CD8-positive, alpha-beta memory T cell (primary cell): ENCODE measurements at regions not wholly inside any gene's neighbourhood (a gene's known extent, or its start where the extent isn't known, plus 50 kb on each side); places are given as distances from the start of the nearest gene placed in this dataset.

Experiments used
- CTCF ChIA-PET: fragments of 350-600 bp; sonication (Branson Sonifier 250); formaldehyde crosslinking; loops from one replicate; lab custom pipeline; 2021; ENCODE audit warnings: antibody characterized with exemption; lab: Charles Lee
- POLR2A ChIA-PET: fragments of 350-600 bp; sonication (Branson Sonifier 250); formaldehyde crosslinking; loops from one replicate; lab custom pipeline; 2021; ENCODE audit warnings: antibody characterized with exemption; lab: Charles Lee
- DNase-seq, 5 donors: peaks; one replicate each; pipeline versions ENCODE4 v3.0.0 to v3.0.0-alpha.2; 2020 to 2022; ENCODE audit warnings: mixed read lengths in 1 of 5
- H3K27ac ChIP-seq: one replicate; pipeline ENCODE4 v1.7.0; 2013; ENCODE audit warnings: low read depth, mild to moderate bottlenecking, low read length, moderate library complexity
- H3K27me3 ChIP-seq: 2 replicates; pipeline ENCODE4 v1.7.0; 2013; ENCODE audit warnings: low read length, mild to moderate bottlenecking; ENCODE audit not compliant: insufficient read depth, poor library complexity, severe bottlenecking
- H3K36me3 ChIP-seq: 2 replicates; pipeline ENCODE4 v1.7.0; 2013; ENCODE audit warnings: mild to moderate bottlenecking, low read length, moderate library complexity; ENCODE audit not compliant: insufficient read depth
- H3K4me1 ChIP-seq: 2 replicates; pipeline ENCODE4 v1.7.0; 2013; ENCODE audit warnings: mild to moderate bottlenecking, low read length, moderate library complexity; ENCODE audit not compliant: insufficient read depth
- H3K4me3 ChIP-seq: 2 replicates; pipeline ENCODE4 v1.7.0; 2013; ENCODE audit warnings: mild to moderate bottlenecking, low read length
- H3K9me3 ChIP-seq: 2 replicates; pipeline ENCODE4 v1.7.0; 2013; ENCODE audit warnings: mild to moderate bottlenecking, low read length
- H3K27ac Mint-ChIP-seq, 8 donors: one replicate each; pipeline ENCODE4 v1.8.0; 2020 to 2021; ENCODE audit warnings: mixed read lengths in 8 of 8, mild to moderate bottlenecking in 6 of 8, inconsistent platforms in 3 of 8, moderate library complexity in 3 of 8
- H3K27me3 Mint-ChIP-seq, 2 donors: one replicate each; pipeline ENCODE4 v1.8.0; 2020 to 2021; ENCODE audit warnings: mixed read lengths in 2 of 2, mild to moderate bottlenecking in 1 of 2, moderate library complexity in 1 of 2
- H3K36me3 Mint-ChIP-seq, 3 donors: one replicate each; pipeline ENCODE4 v1.8.0; 2020 to 2021; ENCODE audit warnings: mixed read lengths in 3 of 3, inconsistent platforms in 1 of 3, mild to moderate bottlenecking in 1 of 3
- H3K4me1 Mint-ChIP-seq, 3 donors: one replicate each; pipeline ENCODE4 v1.8.0; 2020 to 2021; ENCODE audit warnings: mixed read lengths in 3 of 3, inconsistent platforms in 1 of 3, mild to moderate bottlenecking in 1 of 3
- H3K4me3 Mint-ChIP-seq, 7 donors: one replicate each; pipeline ENCODE4 v1.8.0; 2020 to 2021; ENCODE audit warnings: mixed read lengths in 7 of 7, mild to moderate bottlenecking in 6 of 7, moderate library complexity in 4 of 7, inconsistent platforms in 2 of 7
- H3K9me3 Mint-ChIP-seq, 5 donors: one replicate each; pipeline ENCODE4 v1.8.0; 2020 to 2022; ENCODE audit warnings: mixed read lengths in 5 of 5, mild to moderate bottlenecking in 3 of 5, moderate library complexity in 2 of 5, inconsistent platforms in 1 of 5

- Histone ChIP-seq H3K27me3 (no peaks in the 10 kb centered on the region), H3K4me1 (no peaks in the 10 kb centered on the region), H3K27ac (no peak overlapping the region), H3K9me3 (no peaks in the 10 kb centered on the region), H3K36me3 (no peaks in the 10 kb centered on the region), H3K4me3 (no peak overlapping the region)
- no peak overlapping the region for H3K4me3 Mint-ChIP-seq
- H3K27me3 Mint-ChIP-seq = peaks cover 4 to 5% of the 10 kb centered on the region in 2 donors
- no peaks in the 10 kb centered on the region for H3K36me3 Mint-ChIP-seq
- H3K4me1 Mint-ChIP-seq = no peaks in the 10 kb centered on the region
- ChIA-PET CTCF (interaction anchor here (1.4 to 2.7 kb wide), 2 partner anchors 10 to 14 kb away, joined by 5 to 7 read pairs; no protein-coding TSS in a partner anchor), POLR2A (no interaction called here)
- DNase-seq = no peak
- H3K27ac Mint-ChIP-seq = no peak overlapping the region
- H3K9me3 Mint-ChIP-seq = no peaks in the 10 kb centered on the region
Measured at GRCh38 chr13:30856005-30856790, 49.9 kb upstream of the MEDAG start.
